ENCODE measurements at regions not wholly inside any gene's neighbourhood (a gene's known extent, or its start where the extent isn't known, plus 50 kb on each side); places are given as distances from the start of the nearest gene placed in this dataset.

GRCh38 chr2:236472720-236473495 lies 96.7 kb upstream of the ACKR3 start:
- Histone ChIP-seq H3K4me2 (ENCODE audit: extremely low read depth, insufficient read depth, low read length) (no peak overlapping the region), H3K36me3 (ENCODE audit: control insufficient read depth, insufficient read depth, low read length) (no peaks in the 10 kb centered on the region), H3K4me1 (ENCODE audit: control insufficient read depth, extremely low read depth, insufficient read depth, low read length) (no peaks in the 10 kb centered on the region), H4K20me1 (ENCODE audit: control insufficient read depth, extremely low read depth, insufficient read depth, low read length) (no peaks in the 10 kb centered on the region), H3K4me3 (replicated peaks in 1 of 4; ENCODE audit: control extremely low read depth in 1 of 4, insufficient read depth in 1 of 4, low read depth in 3 of 4, low read length in 4 of 4) (no peak overlapping the region), H3K9ac (ENCODE audit: insufficient read depth, low read length) (no peak overlapping the region), H3K27me3 (ENCODE audit: control insufficient read depth, insufficient read depth, low read length) (no peaks in the 10 kb centered on the region), H3K27ac (ENCODE audit: insufficient read depth, low read length) (no peak overlapping the region), H3K9me3 (ENCODE audit: control insufficient read depth, insufficient read depth, low read depth, low read length) (no peaks in the 10 kb centered on the region), H2AFZ (ENCODE audit: low read length) (no peak overlapping the region), H3K79me2 (ENCODE audit: control insufficient read depth, insufficient read depth, low read length) (no peaks in the 10 kb centered on the region)
- no peak for TF ChIP-seq CTCF (conservative IDR thresholded peaks at IDR 0.05 in 1 of 2, IDR thresholded peaks at IDR 0.05 in 1 of 2; ENCODE audit: low read depth in 1 of 2, low read length in 2 of 2)
- TF ChIP-seq EZH2 (IDR thresholded peaks at IDR 0.05; ENCODE audit: low read length, missing control alignments): no peak
- no peak for DNase-seq (ENCODE audit: low read depth in 2 of 2)

GRCh38 chr2:236473691-236474090 lies 95.9 kb upstream of the ACKR3 start:
- H3K36me3 ChIP-seq (ENCODE audit: control insufficient read depth, insufficient read depth, low read length): no peaks in the 10 kb centered on the region
- TF ChIP-seq CTCF (conservative IDR thresholded peaks at IDR 0.05 in 1 of 2, IDR thresholded peaks at IDR 0.05 in 1 of 2; ENCODE audit: low read depth in 1 of 2, low read length in 2 of 2): no peak
- TF ChIP-seq EZH2 (IDR thresholded peaks at IDR 0.05; ENCODE audit: low read length, missing control alignments): no peak
- no peaks in the 10 kb centered on the region for H3K27me3 ChIP-seq (ENCODE audit: control insufficient read depth, insufficient read depth, low read length)
- DNase-seq (ENCODE audit: low read depth in 2 of 2): no peak
- no peaks in the 10 kb centered on the region for H3K4me1 ChIP-seq (ENCODE audit: control insufficient read depth, extremely low read depth, insufficient read depth, low read length)
- H3K4me3 ChIP-seq (replicated peaks in 1 of 4; ENCODE audit: control extremely low read depth in 1 of 4, insufficient read depth in 1 of 4, low read depth in 3 of 4, low read length in 4 of 4): no peak overlapping the region
- no peak overlapping the region for H2AFZ ChIP-seq (ENCODE audit: low read length)
- H3K9me3 ChIP-seq (ENCODE audit: control insufficient read depth, insufficient read depth, low read depth, low read length): no peaks in the 10 kb centered on the region
- no peak overlapping the region for H3K27ac ChIP-seq (ENCODE audit: insufficient read depth, low read length)
- H3K4me2 ChIP-seq (ENCODE audit: extremely low read depth, insufficient read depth, low read length): no peak overlapping the region
- no peaks in the 10 kb centered on the region for H3K79me2 ChIP-seq (ENCODE audit: control insufficient read depth, insufficient read depth, low read length)
- H3K9ac ChIP-seq (ENCODE audit: insufficient read depth, low read length): no peak overlapping the region
- H4K20me1 ChIP-seq (ENCODE audit: control insufficient read depth, extremely low read depth, insufficient read depth, low read length): no peaks in the 10 kb centered on the region

- no peaks in the 10 kb centered on the region for H3K27me3 ChIP-seq (ENCODE audit: control insufficient read depth, insufficient read depth, low read length)
- no peak overlapping the region for H2AFZ ChIP-seq (ENCODE audit: low read length)
- H4K20me1 ChIP-seq (ENCODE audit: control insufficient read depth, extremely low read depth, insufficient read depth, low read length): no peaks in the 10 kb centered on the region
- H3K79me2 ChIP-seq (ENCODE audit: control insufficient read depth, insufficient read depth, low read length): no peaks in the 10 kb centered on the region
- TF ChIP-seq CTCF (conservative IDR thresholded peaks at IDR 0.05 in 1 of 2, IDR thresholded peaks at IDR 0.05 in 1 of 2; ENCODE audit: low read depth in 1 of 2, low read length in 2 of 2) (no peak), EZH2 (IDR thresholded peaks at IDR 0.05; ENCODE audit: low read length, missing control alignments) (no peak)
- no peaks in the 10 kb centered on the region for H3K36me3 ChIP-seq (ENCODE audit: control insufficient read depth, insufficient read depth, low read length)
- H3K9me3 ChIP-seq (ENCODE audit: control insufficient read depth, insufficient read depth, low read depth, low read length): no peaks in the 10 kb centered on the region
- H3K4me2 ChIP-seq (ENCODE audit: extremely low read depth, insufficient read depth, low read length): no peak overlapping the region
- no peak for DNase-seq (ENCODE audit: low read depth in 2 of 2)
- no peak overlapping the region for H3K27ac ChIP-seq (ENCODE audit: insufficient read depth, low read length)
- H3K9ac ChIP-seq (ENCODE audit: insufficient read depth, low read length): no peak overlapping the region
- H3K4me1 ChIP-seq (ENCODE audit: control insufficient read depth, extremely low read depth, insufficient read depth, low read length): no peaks in the 10 kb centered on the region
- no peak overlapping the region for H3K4me3 ChIP-seq (replicated peaks in 1 of 4; ENCODE audit: control extremely low read depth in 1 of 4, insufficient read depth in 1 of 4, low read depth in 3 of 4, low read length in 4 of 4)
These were observed 89.8 kb upstream of the ACKR3 start for GRCh38 chr2:236479814-236480213.

Data from fibroblast of lung (primary cell).